ENCODE measurements at regions not wholly inside any gene's neighbourhood (a gene's known extent, or its start where the extent isn't known, plus 50 kb on each side); places are given as distances from the start of the nearest gene placed in this dataset.

GRCh38 chr11:92866679-92867282, 102.7 kb upstream of the MTNR1B start:
- Mint-ChIP-seq H3K27ac (no peak overlapping the region), H3K36me3 (ENCODE audit: insufficient read depth in 2 of 2) (no peaks in the 10 kb centered on the region), H3K27me3 (ENCODE audit: low read depth) (no peaks in the 10 kb centered on the region), H3K9me3 (no peaks in the 10 kb centered on the region), H3K4me1 (ENCODE audit: low read depth) (no peaks in the 10 kb centered on the region), H3K4me3 (no peak overlapping the region)
- ATAC-seq (replicated peaks in 1 of 2) (no peak), DNase-seq (no peak)

- ATAC-seq (replicated peaks in 1 of 2) (no peak), DNase-seq (no peak)
- Mint-ChIP-seq H3K9me3 (no peaks in the 10 kb centered on the region), H3K36me3 (ENCODE audit: insufficient read depth in 2 of 2) (no peaks in the 10 kb centered on the region), H3K4me3 (no peak overlapping the region), H3K27ac (no peak overlapping the region), H3K27me3 (ENCODE audit: low read depth) (no peaks in the 10 kb centered on the region), H3K4me1 (ENCODE audit: low read depth) (no peaks in the 10 kb centered on the region)
Observed at GRCh38 chr11:92867913-92868619, 101.4 kb upstream of the MTNR1B start.

- Mint-ChIP-seq H3K27ac (no peak overlapping the region), H3K9me3 (no peaks in the 10 kb centered on the region), H3K4me1 (ENCODE audit: low read depth) (no peaks in the 10 kb centered on the region), H3K4me3 (no peak overlapping the region), H3K27me3 (ENCODE audit: low read depth) (no peaks in the 10 kb centered on the region), H3K36me3 (ENCODE audit: insufficient read depth in 2 of 2) (no peaks in the 10 kb centered on the region)
- DNase-seq (no peak), ATAC-seq (replicated peaks in 1 of 2) (no peak)
Observed at GRCh38 chr11:92869716-92870115, 99.7 kb upstream of the MTNR1B start.

- no peaks in the 10 kb centered on the region for H3K4me1 Mint-ChIP-seq (ENCODE audit: low read depth)
- no peaks in the 10 kb centered on the region for H3K36me3 Mint-ChIP-seq (ENCODE audit: insufficient read depth in 2 of 2)
- no peak for DNase-seq
- no peaks in the 10 kb centered on the region for H3K27me3 Mint-ChIP-seq (ENCODE audit: low read depth)
- no peak overlapping the region for H3K27ac Mint-ChIP-seq
- no peaks in the 10 kb centered on the region for H3K9me3 Mint-ChIP-seq
- ATAC-seq (replicated peaks in 1 of 2) = no peak
- no peak overlapping the region for H3K4me3 Mint-ChIP-seq
Observed at GRCh38 chr11:92870196-92870832, 99.1 kb upstream of the MTNR1B start.

GRCh38 chr11:92873551-92873950, 95.9 kb upstream of the MTNR1B start:
- DNase-seq (no peak), ATAC-seq (replicated peaks in 1 of 2) (no peak)
- Mint-ChIP-seq H3K27me3 (ENCODE audit: low read depth) (no peaks in the 10 kb centered on the region), H3K9me3 (no peaks in the 10 kb centered on the region), H3K4me3 (no peak overlapping the region), H3K27ac (no peak overlapping the region), H3K36me3 (ENCODE audit: insufficient read depth in 2 of 2) (no peaks in the 10 kb centered on the region), H3K4me1 (ENCODE audit: low read depth) (no peaks in the 10 kb centered on the region)

DNA sequence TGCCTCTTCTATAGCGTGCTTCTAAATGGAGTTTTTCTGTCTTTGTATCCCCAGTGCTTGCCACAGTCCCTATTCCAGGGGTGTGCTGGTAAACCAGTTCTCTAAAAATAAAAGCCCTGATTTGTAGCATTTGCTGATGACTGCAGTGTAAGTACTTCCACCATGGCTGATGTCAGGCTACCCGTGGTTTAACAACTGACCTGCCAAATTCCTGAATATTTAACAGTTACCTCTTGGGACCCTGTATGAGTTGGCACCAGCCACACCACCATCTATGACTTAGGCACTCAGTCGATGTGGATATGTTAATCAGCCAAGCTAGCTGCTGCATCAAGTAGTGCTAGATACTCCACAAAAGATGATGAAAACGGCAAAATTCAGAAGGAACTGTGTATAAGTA, 94.0 kb upstream of the MTNR1B start:
- H3K4me1 Mint-ChIP-seq (ENCODE audit: low read depth) = no peaks in the 10 kb centered on the region
- no peak overlapping the region for H3K4me3 Mint-ChIP-seq
- DNase-seq (no peak), ATAC-seq (replicated peaks in 1 of 2) (no peak)
- no peaks in the 10 kb centered on the region for H3K36me3 Mint-ChIP-seq (ENCODE audit: insufficient read depth in 2 of 2)
- H3K27me3 Mint-ChIP-seq (ENCODE audit: low read depth) = no peaks in the 10 kb centered on the region
- H3K9me3 Mint-ChIP-seq = no peaks in the 10 kb centered on the region
- no peak overlapping the region for H3K27ac Mint-ChIP-seq

GRCh38 chr11:92879086-92879485, 90.4 kb upstream of the MTNR1B start:
- no peaks in the 10 kb centered on the region for H3K27me3 Mint-ChIP-seq (ENCODE audit: low read depth)
- no peak for ATAC-seq (replicated peaks in 1 of 2)
- no peaks in the 10 kb centered on the region for H3K9me3 Mint-ChIP-seq
- no peaks in the 10 kb centered on the region for H3K36me3 Mint-ChIP-seq (ENCODE audit: insufficient read depth in 2 of 2)
- no peak overlapping the region for H3K27ac Mint-ChIP-seq
- no peak for DNase-seq
- no peak overlapping the region for H3K4me3 Mint-ChIP-seq
- no peaks in the 10 kb centered on the region for H3K4me1 Mint-ChIP-seq (ENCODE audit: low read depth)

DNA sequence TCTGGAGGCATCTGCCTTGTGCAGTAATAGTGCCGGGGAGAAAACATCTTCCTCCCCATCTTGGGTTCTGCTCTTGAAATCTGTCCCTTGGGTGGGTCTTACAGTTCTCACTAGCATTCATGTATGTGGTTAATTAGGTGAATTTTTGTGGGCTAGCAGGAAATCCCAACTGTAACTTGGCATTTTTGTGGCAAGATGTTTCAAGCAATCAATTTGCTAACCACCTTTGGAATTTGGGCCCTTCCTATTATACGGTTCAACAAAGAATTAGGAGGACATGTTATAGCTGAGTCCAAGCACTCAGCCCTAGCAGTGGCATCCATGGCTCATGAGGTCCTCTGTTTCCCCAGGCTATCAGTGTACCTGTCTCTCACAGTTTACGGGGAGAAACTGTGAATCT, 89.1 kb upstream of the MTNR1B start:
- no peaks in the 10 kb centered on the region for H3K9me3 Mint-ChIP-seq
- H3K4me3 Mint-ChIP-seq = no peak overlapping the region
- no peaks in the 10 kb centered on the region for H3K36me3 Mint-ChIP-seq (ENCODE audit: insufficient read depth in 2 of 2)
- H3K27ac Mint-ChIP-seq = no peak overlapping the region
- H3K4me1 Mint-ChIP-seq (ENCODE audit: low read depth) = no peaks in the 10 kb centered on the region
- ATAC-seq (replicated peaks in 1 of 2) = no peak
- H3K27me3 Mint-ChIP-seq (ENCODE audit: low read depth) = peaks cover 7% of the 10 kb centered on the region
- DNase-seq = no peak

- DNase-seq (no peak), ATAC-seq (replicated peaks in 1 of 2) (no peak)
- Mint-ChIP-seq H3K4me3 (no peak overlapping the region), H3K4me1 (ENCODE audit: low read depth) (no peaks in the 10 kb centered on the region), H3K27me3 (ENCODE audit: low read depth) (peaks cover 7% of the 10 kb centered on the region), H3K27ac (no peak overlapping the region), H3K36me3 (ENCODE audit: insufficient read depth in 2 of 2) (no peaks in the 10 kb centered on the region), H3K9me3 (no peaks in the 10 kb centered on the region)
Observed at GRCh38 chr11:92881940-92882450, 87.5 kb upstream of the MTNR1B start.

- H3K4me3 Mint-ChIP-seq = no peak overlapping the region
- H3K9me3 Mint-ChIP-seq = no peaks in the 10 kb centered on the region
- DNase-seq (no peak), ATAC-seq (replicated peaks in 1 of 2) (no peak)
- H3K27ac Mint-ChIP-seq = no peak overlapping the region
- no peaks in the 10 kb centered on the region for H3K4me1 Mint-ChIP-seq (ENCODE audit: low read depth)
- no peaks in the 10 kb centered on the region for H3K36me3 Mint-ChIP-seq (ENCODE audit: insufficient read depth in 2 of 2)
- H3K27me3 Mint-ChIP-seq (ENCODE audit: low read depth) = peaks cover 7% of the 10 kb centered on the region
Observed at GRCh38 chr11:92882828-92883611, 86.4 kb upstream of the MTNR1B start.

- DNase-seq = no peak
- H3K9me3 Mint-ChIP-seq = no peaks in the 10 kb centered on the region
- no peaks in the 10 kb centered on the region for H3K36me3 Mint-ChIP-seq (ENCODE audit: insufficient read depth in 2 of 2)
- peaks cover 7% of the 10 kb centered on the region for H3K27me3 Mint-ChIP-seq (ENCODE audit: low read depth)
- no peaks in the 10 kb centered on the region for H3K4me1 Mint-ChIP-seq (ENCODE audit: low read depth)
- ATAC-seq (replicated peaks in 1 of 2) = no peak
- H3K27ac Mint-ChIP-seq = no peak overlapping the region
- H3K4me3 Mint-ChIP-seq = no peak overlapping the region
Observed at GRCh38 chr11:92885600-92885999, 83.9 kb upstream of the MTNR1B start.

- no peaks in the 10 kb centered on the region for H3K36me3 Mint-ChIP-seq (ENCODE audit: insufficient read depth in 2 of 2)
- H3K4me3 Mint-ChIP-seq = no peak overlapping the region
- H3K27ac Mint-ChIP-seq = no peak overlapping the region
- ATAC-seq (replicated peaks in 1 of 2) (peak; percentile 54 to 58), DNase-seq (peak; percentile 16 to 22)
- H3K9me3 Mint-ChIP-seq = no peaks in the 10 kb centered on the region
- no peaks in the 10 kb centered on the region for H3K4me1 Mint-ChIP-seq (ENCODE audit: low read depth)
- H3K27me3 Mint-ChIP-seq (ENCODE audit: low read depth) = peaks cover 7% of the 10 kb centered on the region
Observed at GRCh38 chr11:92886243-92886905, 83.1 kb upstream of the MTNR1B start.

DNA sequence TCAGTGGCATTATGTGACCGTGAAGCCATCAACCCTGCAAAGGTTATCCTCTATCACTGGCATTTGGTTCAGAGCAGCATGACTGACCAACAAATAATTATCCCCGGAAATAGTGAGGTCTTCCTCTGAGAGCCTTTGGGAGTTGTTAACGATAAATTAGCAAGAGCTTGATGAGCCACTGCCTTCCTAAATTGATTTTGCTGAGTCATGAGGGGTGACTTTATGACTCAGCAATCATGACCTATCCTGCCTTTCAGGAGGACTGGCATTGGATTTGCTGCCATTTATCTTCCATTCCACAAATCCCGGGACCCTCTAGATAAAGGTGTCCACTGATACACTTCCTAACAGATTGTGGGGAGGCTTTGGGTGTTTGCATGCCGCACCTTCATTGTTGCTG, 80.8 kb upstream of the MTNR1B start:
- no peaks in the 10 kb centered on the region for H3K36me3 Mint-ChIP-seq (ENCODE audit: insufficient read depth in 2 of 2)
- H3K9me3 Mint-ChIP-seq = no peaks in the 10 kb centered on the region
- H3K27me3 Mint-ChIP-seq (ENCODE audit: low read depth) = peaks cover 7% of the 10 kb centered on the region
- no peaks in the 10 kb centered on the region for H3K4me1 Mint-ChIP-seq (ENCODE audit: low read depth)
- no peak for ATAC-seq (replicated peaks in 1 of 2)
- DNase-seq = no peak
- H3K27ac Mint-ChIP-seq = no peak overlapping the region
- H3K4me3 Mint-ChIP-seq = no peak overlapping the region

All from activated T-cell treated with anti-CD3 and anti-CD28 coated beads, Interleukin-2, amount 50 U/mL, for 72 hours (primary cell).